Upper lobe of right lung (tissue), 1 donor: ENCODE measurements at regions not wholly inside any gene's neighbourhood (a gene's known extent, or its start where the extent isn't known, plus 50 kb on each side); places are given as distances from the start of the nearest gene placed in this dataset.

Experiments used
- ATAC-seq: fragments of 200-7000 bp; cut with Tn5 transposase; one replicate; pipeline ENCODE4 v1.9.1; 2020; ENCODE audit warnings: mild to moderate bottlenecking, moderate library complexity
- DNase-seq: peaks from one replicate; pipeline ENCODE4 v3.0.0-alpha.2; 2020
- H3K27ac ChIP-seq: fragments of 200-600 bp; one replicate; pipeline ENCODE4 v1.8.0; 2022
- H3K27me3 ChIP-seq: fragments of 200-600 bp; one replicate; pipeline ENCODE4 v1.8.0; 2022; ENCODE audit warnings: mild to moderate bottlenecking
- H3K36me3 ChIP-seq: fragments of 200-600 bp; one replicate; pipeline ENCODE4 v1.8.0; 2022
- H3K4me1 ChIP-seq: fragments of 200-600 bp; one replicate; pipeline ENCODE4 v1.8.0; 2022
- H3K4me3 ChIP-seq: fragments of 200-600 bp; one replicate; pipeline ENCODE4 v1.8.0; 2022; ENCODE audit warnings: mild to moderate bottlenecking
- H3K9me3 ChIP-seq: fragments of 200-600 bp; one replicate; pipeline ENCODE4 v1.8.0; 2022
- intact Hi-C: fragments of 100-400 bp; cut with DNase I; formaldehyde crosslinking; loops from one replicate; pipeline ENCODE4 v1.11.0; 2022
- TF ChIP-seq, protein P1 (sequence below): fragments of 200-600 bp; IDR thresholded peaks from one replicate; pipeline ENCODE4 v1.8.0; 2022; ENCODE audit warnings: antibody characterized with exemption
- donor health status: DM: no; HTN: yes; CAD: no; lungs with severe emphysema.

DNA sequence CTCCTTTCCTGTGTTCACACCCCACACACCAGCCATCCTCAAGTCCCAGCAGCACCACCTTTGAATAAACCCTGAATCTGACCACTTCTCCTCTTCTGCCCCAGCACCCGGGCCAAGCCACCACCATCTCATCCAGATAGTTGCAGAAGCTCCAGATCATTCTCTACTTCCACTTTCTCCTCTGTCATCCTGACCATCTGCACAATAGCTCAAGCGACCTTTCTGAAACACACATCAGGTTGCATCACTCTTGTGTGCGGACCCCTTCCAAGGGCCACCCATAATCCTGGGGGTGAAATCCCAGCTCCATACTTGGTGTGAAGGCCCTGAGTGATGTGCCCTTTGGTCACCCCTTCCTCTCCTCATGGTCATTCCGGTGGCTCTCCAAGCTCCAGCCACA, 187.4 kb upstream of the GALNT17 start:
- no peak for ATAC-seq

DNA sequence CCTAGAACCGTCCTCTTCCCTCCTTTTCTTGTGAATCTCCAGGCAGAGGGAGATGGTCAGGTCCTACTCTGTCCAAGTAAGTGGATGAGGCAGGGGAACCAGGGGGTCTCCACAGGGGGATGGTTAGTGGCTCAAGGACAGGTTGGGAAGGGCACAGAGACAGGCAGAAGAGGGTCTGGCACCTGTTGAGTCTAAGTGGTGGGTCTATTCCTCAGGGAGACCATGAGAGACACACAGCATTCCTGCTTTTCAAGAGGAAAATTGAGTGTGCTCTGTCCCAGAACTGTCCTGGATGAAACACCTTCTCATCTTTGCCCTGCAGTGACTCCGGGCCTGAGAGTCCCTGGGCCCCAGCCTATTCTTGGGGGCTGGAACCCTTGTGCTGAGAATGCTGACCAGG, 184.8 kb upstream of the GALNT17 start:
- no peaks in the 10 kb centered on the region for H3K36me3 ChIP-seq
- H3K4me3 ChIP-seq, result no peak overlapping the region
- intact Hi-C loops, result no loop called here
- no peak for DNase-seq
- no peaks in the 10 kb centered on the region for H3K9me3 ChIP-seq
- H3K4me1 ChIP-seq, result no peaks in the 10 kb centered on the region
- TF ChIP-seq, protein P1, sequence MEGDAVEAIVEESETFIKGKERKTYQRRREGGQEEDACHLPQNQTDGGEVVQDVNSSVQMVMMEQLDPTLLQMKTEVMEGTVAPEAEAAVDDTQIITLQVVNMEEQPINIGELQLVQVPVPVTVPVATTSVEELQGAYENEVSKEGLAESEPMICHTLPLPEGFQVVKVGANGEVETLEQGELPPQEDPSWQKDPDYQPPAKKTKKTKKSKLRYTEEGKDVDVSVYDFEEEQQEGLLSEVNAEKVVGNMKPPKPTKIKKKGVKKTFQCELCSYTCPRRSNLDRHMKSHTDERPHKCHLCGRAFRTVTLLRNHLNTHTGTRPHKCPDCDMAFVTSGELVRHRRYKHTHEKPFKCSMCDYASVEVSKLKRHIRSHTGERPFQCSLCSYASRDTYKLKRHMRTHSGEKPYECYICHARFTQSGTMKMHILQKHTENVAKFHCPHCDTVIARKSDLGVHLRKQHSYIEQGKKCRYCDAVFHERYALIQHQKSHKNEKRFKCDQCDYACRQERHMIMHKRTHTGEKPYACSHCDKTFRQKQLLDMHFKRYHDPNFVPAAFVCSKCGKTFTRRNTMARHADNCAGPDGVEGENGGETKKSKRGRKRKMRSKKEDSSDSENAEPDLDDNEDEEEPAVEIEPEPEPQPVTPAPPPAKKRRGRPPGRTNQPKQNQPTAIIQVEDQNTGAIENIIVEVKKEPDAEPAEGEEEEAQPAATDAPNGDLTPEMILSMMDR, result no peak
- no peaks in the 10 kb centered on the region for H3K27me3 ChIP-seq
- ATAC-seq, result no peak
- no peak overlapping the region for H3K27ac ChIP-seq

More for the DNA sequence above, 187.4 kb upstream of the GALNT17 start:
- no peak overlapping the region for H3K27ac ChIP-seq
- H3K36me3 ChIP-seq, result no peaks in the 10 kb centered on the region
- intact Hi-C loops, result no loop called here
- H3K4me3 ChIP-seq, result no peak overlapping the region
- H3K4me1 ChIP-seq, result no peaks in the 10 kb centered on the region
- H3K27me3 ChIP-seq, result no peaks in the 10 kb centered on the region
- no peaks in the 10 kb centered on the region for H3K9me3 ChIP-seq
- TF ChIP-seq, protein P1, result no peak
- no peak for DNase-seq

DNA sequence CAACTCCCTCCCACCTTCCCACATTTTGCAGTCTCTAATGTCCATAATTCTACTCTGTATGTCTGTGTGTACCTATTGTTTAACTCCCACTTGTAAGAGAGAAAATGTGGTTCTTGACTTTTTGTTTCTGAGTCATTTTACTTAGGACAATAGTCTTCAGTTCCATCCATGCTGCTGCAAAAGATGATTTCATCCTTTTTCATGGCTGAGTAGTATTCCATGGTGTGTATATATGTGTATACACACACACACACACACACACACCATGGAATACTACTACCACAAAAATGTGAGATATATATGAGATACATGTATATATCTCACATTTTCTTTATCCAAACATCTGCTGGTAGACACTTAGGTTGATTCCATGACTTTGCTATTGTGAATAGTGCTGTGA, 182.1 kb upstream of the GALNT17 start:
- no peaks in the 10 kb centered on the region for H3K9me3 ChIP-seq
- DNase-seq, result no peak
- H3K27me3 ChIP-seq, result no peaks in the 10 kb centered on the region
- TF ChIP-seq, protein P1, result no peak
- no peak for ATAC-seq
- H3K4me3 ChIP-seq, result no peak overlapping the region
- no peaks in the 10 kb centered on the region for H3K36me3 ChIP-seq
- no peaks in the 10 kb centered on the region for H3K4me1 ChIP-seq
- intact Hi-C loops, result no loop called here
- H3K27ac ChIP-seq, result no peak overlapping the region

DNA sequence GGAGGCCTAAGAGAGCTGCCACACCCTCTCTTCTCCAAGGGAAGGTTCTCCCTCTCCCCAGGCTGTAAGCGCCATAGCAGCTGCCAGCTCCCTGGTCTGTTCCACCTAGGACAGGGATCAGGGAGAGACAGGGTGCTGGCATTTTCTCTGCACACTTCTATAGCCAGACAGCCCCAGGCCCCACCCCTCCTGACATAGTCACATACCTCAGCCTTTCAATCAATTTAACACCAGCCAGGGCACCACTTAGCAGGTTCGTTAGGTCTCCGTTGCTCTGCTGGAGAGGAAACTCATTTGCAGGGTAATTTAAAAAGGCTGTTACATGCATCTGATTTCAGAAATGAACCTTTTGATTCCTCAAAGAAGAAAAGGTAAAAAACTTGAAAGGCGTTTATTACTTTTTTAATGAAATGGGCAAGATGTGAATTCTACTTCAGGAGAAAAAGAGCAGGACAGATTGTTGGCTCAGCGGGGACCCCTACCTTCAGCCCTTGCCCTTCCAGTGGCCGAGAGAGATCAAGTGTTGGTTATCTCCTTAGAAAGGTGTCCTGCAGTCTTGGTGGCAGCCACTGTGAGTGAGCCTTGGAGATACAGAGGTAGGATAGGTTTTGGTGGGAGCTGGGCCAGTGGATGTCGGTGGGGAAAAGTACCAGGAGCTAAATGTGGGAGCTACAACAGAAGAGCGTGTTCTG, 180.5 kb upstream of the GALNT17 start:
- TF ChIP-seq, protein P1, result no peak
- Histone ChIP-seq H3K4me1 (no peaks in the 10 kb centered on the region), H3K9me3 (no peaks in the 10 kb centered on the region), H3K36me3 (no peaks in the 10 kb centered on the region), H3K4me3 (no peak overlapping the region), H3K27me3 (no peaks in the 10 kb centered on the region), H3K27ac (no peak overlapping the region)
- ATAC-seq, result no peak
- no peak for DNase-seq
- intact Hi-C loops, result no loop called here

DNA sequence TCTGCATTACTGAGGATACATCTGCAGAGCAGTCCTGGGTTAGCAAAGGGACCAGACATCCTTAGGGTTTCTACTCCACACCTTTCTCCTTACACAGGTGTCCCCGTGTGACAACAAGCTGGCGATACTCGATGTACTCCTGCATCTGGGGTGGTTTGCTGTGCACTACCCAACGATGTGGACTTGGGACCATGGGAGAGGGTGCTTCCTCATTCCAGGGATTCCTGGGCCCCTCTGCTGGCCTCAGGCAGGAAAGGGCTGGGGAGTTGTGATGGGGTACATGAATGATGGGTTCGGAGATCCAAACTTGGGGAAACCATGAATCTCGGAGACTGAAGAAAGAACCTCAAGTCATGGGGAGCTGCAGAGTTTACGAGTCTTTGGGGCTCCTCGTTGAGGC, 179.6 kb upstream of the GALNT17 start:
- no peaks in the 10 kb centered on the region for H3K36me3 ChIP-seq
- intact Hi-C loops, result no loop called here
- no peaks in the 10 kb centered on the region for H3K4me1 ChIP-seq
- H3K27ac ChIP-seq, result no peak overlapping the region
- no peaks in the 10 kb centered on the region for H3K9me3 ChIP-seq
- DNase-seq (no peak), ATAC-seq (no peak)
- no peak overlapping the region for H3K4me3 ChIP-seq
- TF ChIP-seq, protein P1, result no peak
- no peaks in the 10 kb centered on the region for H3K27me3 ChIP-seq

DNA sequence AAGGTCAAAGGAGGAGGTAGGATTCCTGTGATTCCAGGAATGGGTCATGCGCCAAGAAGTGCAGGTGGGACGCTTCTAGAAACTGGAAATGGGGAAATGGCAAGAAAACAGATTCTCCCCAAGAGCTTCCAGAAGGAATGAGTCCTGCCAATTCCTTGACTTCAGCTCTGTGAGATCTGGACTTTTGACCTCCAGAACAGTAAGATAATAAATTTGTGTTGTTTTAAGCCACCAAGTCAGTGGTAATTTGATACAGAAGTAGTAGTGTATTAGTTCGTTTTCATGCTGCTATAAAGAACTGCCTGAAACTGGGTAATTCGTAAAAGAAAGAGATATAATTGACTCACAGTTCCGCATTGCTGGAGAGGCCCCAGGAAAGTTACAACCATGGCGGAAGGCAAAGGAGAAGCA, 178.6 kb upstream of the GALNT17 start:
- TF ChIP-seq, protein P1, result no peak
- DNase-seq, result no peak
- intact Hi-C loops, result no loop called here
- H3K36me3 ChIP-seq, result no peaks in the 10 kb centered on the region
- no peak overlapping the region for H3K27ac ChIP-seq
- H3K27me3 ChIP-seq, result no peaks in the 10 kb centered on the region
- ATAC-seq, result no peak
- no peaks in the 10 kb centered on the region for H3K4me1 ChIP-seq
- H3K4me3 ChIP-seq, result no peak overlapping the region
- no peaks in the 10 kb centered on the region for H3K9me3 ChIP-seq
